ENCODE measurements at regions not wholly inside any gene's neighbourhood (a gene's known extent, or its start where the extent isn't known, plus 50 kb on each side); places are given as distances from the start of the nearest gene placed in this dataset.

- Histone ChIP-seq H3K9me3 (ENCODE audit: insufficient read depth in 2 of 2, low read depth in 1 of 2, low read length in 1 of 2) (no peaks in the 10 kb centered on the region), H2BK120ac (replicated peaks; ENCODE audit: low read depth, low read length) (no peak overlapping the region), H3K4me3 (ENCODE audit: extremely low read depth in 1 of 4, insufficient read depth in 2 of 4, low read depth in 3 of 4, low read length in 4 of 4) (no peak overlapping the region), H3K23me2 (ENCODE audit: low read depth, low read length) (no peaks in the 10 kb centered on the region), H3K18ac (ENCODE audit: extremely low read depth, low read length) (no peak overlapping the region), H4K91ac (replicated peaks; ENCODE audit: insufficient read length, low read length) (no peak overlapping the region), H3K4ac (replicated peaks; ENCODE audit: insufficient read length, low read depth, low read length) (no peak overlapping the region), H3K27me3 (replicated peaks in 1 of 4; ENCODE audit: control insufficient read depth in 3 of 4, extremely low read depth in 1 of 4, insufficient read depth in 3 of 4, low read length in 3 of 4) (no peaks in the 10 kb centered on the region), H3K4me2 (ENCODE audit: insufficient read depth in 1 of 2, low read depth in 2 of 2, low read length in 2 of 2) (no peak overlapping the region), H2BK12ac (ENCODE audit: low read depth, low read length) (no peak overlapping the region), H3K4me1 (replicated peaks in 1 of 4; ENCODE audit: control insufficient read depth in 3 of 4, insufficient read depth in 4 of 4, low read length in 3 of 4) (no peaks in the 10 kb centered on the region), H2BK5ac (ENCODE audit: low read depth, low read length) (no peak overlapping the region), H3K27ac (ENCODE audit: low read depth, low read length) (no peak overlapping the region), H3K36me3 (ENCODE audit: control insufficient read depth in 2 of 4, insufficient read depth in 4 of 4, low read length in 3 of 4) (no peaks in the 10 kb centered on the region), H2AK5ac (ENCODE audit: low read depth, low read length) (no peak overlapping the region), H2BK20ac (ENCODE audit: low read length) (no peak overlapping the region), H3K79me1 (ENCODE audit: low read depth, low read length) (no peaks in the 10 kb centered on the region), H4K8ac (ENCODE audit: extremely low read depth, insufficient read depth, low read length) (no peak overlapping the region), H3K14ac (ENCODE audit: insufficient read length) (no peak overlapping the region), H3K79me2 (ENCODE audit: control insufficient read depth in 1 of 2, insufficient read depth in 2 of 2, low read length in 2 of 2) (no peaks in the 10 kb centered on the region), H3K9ac (replicated peaks in 1 of 4; ENCODE audit: extremely low read depth in 1 of 4, low read depth in 3 of 4, low read length in 3 of 4) (no peak overlapping the region), H4K20me1 (replicated peaks in 1 of 2; ENCODE audit: control insufficient read depth in 1 of 2, insufficient read depth in 2 of 2, low read length in 2 of 2) (no peaks in the 10 kb centered on the region), H2BK15ac (ENCODE audit: low read length) (no peak overlapping the region), H3K23ac (ENCODE audit: insufficient read length) (no peak overlapping the region), H3K56ac (replicated peaks; ENCODE audit: insufficient read length, low read depth, low read length) (no peak overlapping the region), H4K5ac (ENCODE audit: insufficient read length, low read depth, low read length) (no peak overlapping the region), H2AFZ (ENCODE audit: low read length) (no peak overlapping the region)
- FAIRE-seq (no peak), DNase-seq (ENCODE audit: low read depth in 1 of 2, low spot score in 2 of 2) (no peak)
- WGBS, 2 experiments (ENCODE audit: extremely low coverage in 1 of 2, insufficient coverage in 1 of 2, insufficient read length in 1 of 2, insufficient replicate concordance in 2 of 2, low coverage in 1 of 2, low lambda C conversion rate in 2 of 2, missing lambda C conversion rate in 1 of 2): 86% methylated on average over 18 of the region's 18 CpGs; no CpG with 5 or more reads in 1 of the 2 experiments
- ChIA-PET POLR2A (ENCODE audit: partially characterized antibody) (no interaction called here), CTCF (ENCODE audit: partially characterized antibody) (interaction anchor here (0.6 to 0.7 kb wide), 2 partner anchors 40 to 198 kb away, joined by 3 read pairs; no protein-coding TSS in a partner anchor)
- no peak for TF ChIP-seq ATF2 (IDR thresholded peaks at IDR 0.05; ENCODE audit: low read length)
- no peak for TF ChIP-seq TCF12 (IDR thresholded peaks at IDR 0.05; ENCODE audit: low read depth, low read length)
- TF ChIP-seq SIX5 (IDR thresholded peaks at IDR 0.05; ENCODE audit: low read depth, low read length): no peak
- no peak for TF ChIP-seq PHF8 (conservative IDR thresholded peaks at IDR 0.05; ENCODE audit: low read depth, low read length)
- no peak for TF ChIP-seq SAP30 (IDR thresholded peaks at IDR 0.05; ENCODE audit: insufficient read depth, insufficient replicate concordance, low read length)
- TF ChIP-seq CTBP2 (IDR thresholded peaks at IDR 0.05; ENCODE audit: borderline replicate concordance, insufficient read depth, insufficient read length, low read length): no peak
- no peak for TF ChIP-seq EGR1 (IDR thresholded peaks at IDR 0.05; ENCODE audit: borderline replicate concordance, low read depth, low read length)
Measured at GRCh38 chr19:31706691-31707620, 357.7 kb upstream of the TSHZ3 start.
